Gastroesophageal sphincter (tissue), 4 donors: ENCODE measurements at regions not wholly inside any gene's neighbourhood (a gene's known extent, or its start where the extent isn't known, plus 50 kb on each side); places are given as distances from the start of the nearest gene placed in this dataset.
A peak's percentile ranks its signal among the peaks of the same experiment; 100 is the strongest.
"Not testable (repeated sequence)": the region's sequence is repeated elsewhere in the genome, so short reads cannot be mapped to it uniquely, and the experiment has no call there.

Source experiments
- ATAC-seq: fragments of 150-250 bp; one replicate; pipeline ENCODE4 v1.9.1; 2016; ENCODE audit warnings: mild to moderate bottlenecking, moderate library complexity
- H3K27ac ChIP-seq, 4 donors: fragments of 200-600 bp; sonication (generic) in 3 of 4; 1 replicate in 3 of 4; 2 replicates in 1 of 4; pipeline ENCODE4 v1.5.1; 2016 to 2019
- H3K27me3 ChIP-seq: fragments of 200-600 bp; sonication (generic); one replicate; pipeline ENCODE4 v1.5.1; 2019
- H3K36me3 ChIP-seq, 2 donors: fragments of 200-600 bp; sonication (generic); one replicate each; pipeline ENCODE4 v1.5.1; 2019; ENCODE audit warnings: control low read depth in 1 of 2
- H3K4me1 ChIP-seq, 3 donors: fragments of 200-600 bp; sonication (generic); 1 replicate in 2 of 3; 2 replicates in 1 of 3; pipeline ENCODE4 v1.5.1; 2016 to 2019; ENCODE audit warnings: control low read depth in 2 of 3
- H3K4me3 ChIP-seq, 2 donors: fragments of 200-600 bp; sonication (generic); one replicate each; pipeline ENCODE4 v1.5.1; 2019; ENCODE audit warnings: mild to moderate bottlenecking in 1 of 2, moderate library complexity in 1 of 2
- H3K9me3 ChIP-seq, 3 donors: fragments of 200-600 bp; sonication (generic); one replicate each; pipeline ENCODE4 v1.5.1; 2017 to 2019; ENCODE audit warnings: control low read depth in 2 of 3
- CTCF ChIP-seq, 4 experiments: fragments of 200-600 bp in 2 of 4; fragments of 450-650 bp in 2 of 4; sonication (generic) in 1 of 4; IDR thresholded peaks; one replicate each; pipeline ENCODE4 v1.5.1; 2017 to 2019; ENCODE audit warnings: antibody characterized with exemption in 4 of 4, mild to moderate bottlenecking in 2 of 4, moderate library complexity in 2 of 4
- EP300 ChIP-seq: sonication (generic); formaldehyde crosslinking; IDR thresholded peaks from one replicate; pipeline ENCODE4 v1.6.1; 2017; ENCODE audit warnings: antibody characterized with exemption, mild to moderate bottlenecking
- POLR2A ChIP-seq, 2 donors: fragments of 450-650 bp; IDR thresholded peaks; one replicate each; pipeline ENCODE4 v1.6.1; 2017; ENCODE audit warnings: antibody characterized with exemption in 2 of 2, mild to moderate bottlenecking in 2 of 2, moderate library complexity in 1 of 2
- POLR2AphosphoS5 ChIP-seq: sonication (generic); formaldehyde crosslinking; IDR thresholded peaks from one replicate; pipeline ENCODE4 v1.6.1; 2017; ENCODE audit warnings: antibody characterized with exemption
- WGBS, 2 donors: methylation state at CpG; one replicate each; pipeline ENCODE4 v1.1.5; 2018; ENCODE audit warnings: low coverage in 1 of 2; 5-methylcytosine and 5-hydroxymethylcytosine counted together

- H3K4me1 ChIP-seq, H3K27me3 ChIP-seq, H3K27ac ChIP-seq, H3K36me3 ChIP-seq, H3K4me3 ChIP-seq: not testable (repeated sequence)
- WGBS, 2 donors = 69 to 76% methylated on average over 4 of the region's 4 CpGs
- ATAC-seq = peak; percentile 52
- H3K9me3 ChIP-seq = peaks cover 0 to 53% (median 0%) of the 10 kb centered on the region in 3 donors
Measured at GRCh38 chr17:26936645-26937044, 357.3 kb upstream of the WSB1 start.

- ATAC-seq = peak; percentile 73
- not testable (repeated sequence) for H3K4me1 ChIP-seq, H3K27me3 ChIP-seq, H3K36me3 ChIP-seq, H3K27ac ChIP-seq, H3K4me3 ChIP-seq
- peaks cover 0 to 53% (median 0%) of the 10 kb centered on the region in 3 donors for H3K9me3 ChIP-seq
- 0 to 27% methylated on average over 1 of the region's 1 CpG for WGBS, 2 donors
Measured at GRCh38 chr17:26937750-26938322, 356.1 kb upstream of the WSB1 start.

- H3K27ac ChIP-seq, H3K4me1 ChIP-seq, ATAC-seq, H3K4me3 ChIP-seq, H3K36me3 ChIP-seq, H3K27me3 ChIP-seq: not testable (repeated sequence)
- H3K9me3 ChIP-seq = peaks cover 0 to 53% (median 0%) of the 10 kb centered on the region in 3 donors
- WGBS, 2 donors = 69 to 74% methylated on average over 6 to 8 of the region's 8 CpGs
Measured at GRCh38 chr17:26939755-26940154, 354.2 kb upstream of the WSB1 start.

DNA sequence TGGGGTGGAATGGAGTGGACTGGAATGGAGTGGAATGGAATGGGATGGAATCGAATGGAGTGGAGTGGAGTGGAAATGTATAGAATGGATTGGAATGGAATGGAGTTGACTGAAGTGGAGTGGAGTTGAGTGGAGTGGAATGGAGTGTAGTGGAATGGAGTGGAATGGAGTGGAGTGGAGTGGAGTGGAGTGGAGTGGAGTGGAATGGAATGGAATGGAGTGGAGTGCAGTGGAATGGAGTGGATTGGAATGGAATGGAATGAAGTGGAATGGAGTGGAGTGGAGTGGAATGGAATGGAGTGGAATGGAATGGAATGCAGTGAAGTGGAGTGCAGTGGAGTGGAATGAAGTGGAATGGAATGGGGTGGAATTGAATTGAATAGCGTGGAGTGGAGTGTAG, 353.3 kb upstream of the WSB1 start:
- H3K27me3 ChIP-seq, H3K36me3 ChIP-seq, H3K4me1 ChIP-seq, H3K4me3 ChIP-seq, H3K27ac ChIP-seq: not testable (repeated sequence)
- 30 to 34% methylated on average over 2 of the region's 2 CpGs for WGBS, 2 donors
- H3K9me3 ChIP-seq = peaks cover 0 to 53% (median 0%) of the 10 kb centered on the region in 3 donors
- ATAC-seq = peak; percentile 60

DNA sequence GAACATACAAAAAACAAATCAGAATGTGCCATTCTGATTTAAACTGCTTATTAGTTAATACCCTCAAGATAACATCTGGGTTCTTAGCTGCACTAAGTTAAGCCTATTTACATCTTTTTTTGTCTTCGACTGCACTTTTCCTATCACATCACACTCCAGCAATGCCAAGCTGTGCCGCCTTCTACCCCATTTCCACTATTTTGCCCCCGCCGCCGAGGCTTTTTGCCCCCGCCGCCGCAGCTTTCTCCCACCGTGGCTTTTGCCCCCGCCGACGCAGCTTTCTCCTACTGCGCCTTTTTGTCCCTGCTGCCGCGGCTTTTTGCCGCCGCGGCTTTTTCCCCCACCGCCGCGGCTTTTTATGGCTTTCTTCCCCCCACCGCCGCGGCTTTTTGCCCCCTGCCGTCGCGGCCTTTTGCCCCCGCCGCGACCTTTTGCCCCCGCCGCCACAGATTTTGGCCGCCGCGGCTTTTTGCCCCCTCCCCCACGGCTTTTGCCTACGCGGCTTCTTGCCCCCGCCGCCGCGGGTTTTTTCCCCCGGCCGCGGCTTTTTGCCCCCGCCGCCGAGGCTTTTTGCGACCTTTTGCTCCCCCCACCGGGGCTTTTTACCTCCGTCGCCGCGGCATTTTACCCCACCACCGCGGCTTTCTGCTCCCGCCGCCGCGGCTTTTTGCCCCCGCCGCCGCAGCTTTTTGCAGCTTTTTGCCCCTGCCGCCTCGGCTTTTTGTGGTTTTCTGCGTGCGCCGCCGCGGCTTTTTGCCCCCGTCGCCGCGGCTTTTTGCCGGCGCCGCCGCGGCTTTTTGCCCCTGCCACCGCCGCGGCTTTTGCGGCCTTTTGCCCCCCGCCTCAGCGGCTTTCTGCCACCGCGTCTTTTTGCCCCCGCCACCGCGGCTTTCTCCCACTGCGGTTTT, 331.4 kb upstream of the WSB1 start:
- Histone ChIP-seq H3K4me3 (no peak overlapping the region), H3K9me3 (peaks cover 0 to 21% (median 0%) of the 10 kb centered on the region in 3 donors), H3K27ac (no peak overlapping the region), H3K27me3 (peaks cover 27% of the 10 kb centered on the region), H3K36me3 (no peaks in the 10 kb centered on the region), H3K4me1 (no peaks in the 10 kb centered on the region)
- TF ChIP-seq POLR2AphosphoS5 = no peak
- no peak for TF ChIP-seq EP300
- ATAC-seq = no peak
- WGBS, 2 donors = 28 to 53% methylated on average over 21 to 56 of the region's 91 CpGs

DNA sequence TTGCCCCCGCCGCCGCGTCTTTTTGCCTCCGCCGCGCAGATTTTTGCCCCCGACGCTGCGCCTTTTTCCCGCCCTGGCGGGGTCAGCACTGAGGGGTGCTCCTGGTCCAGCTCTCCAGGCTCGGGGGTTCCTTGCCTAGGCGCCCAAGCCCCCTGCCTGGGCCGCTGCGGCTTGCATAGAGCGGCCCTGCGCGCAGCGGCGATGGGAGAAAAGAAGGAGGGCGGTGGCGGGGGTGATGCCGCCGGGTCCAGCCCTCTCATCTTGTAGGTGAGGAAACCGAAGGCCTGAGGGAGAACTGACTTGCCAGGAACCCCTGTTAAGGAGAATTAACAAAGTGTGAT, 330.8 kb upstream of the WSB1 start:
- no peak for ATAC-seq
- Histone ChIP-seq H3K27ac (no peak overlapping the region), H3K9me3 (peaks cover 0 to 21% (median 0%) of the 10 kb centered on the region in 3 donors), H3K36me3 (no peaks in the 10 kb centered on the region), H3K4me1 (no peaks in the 10 kb centered on the region), H3K4me3 (no peak overlapping the region), H3K27me3 (peaks cover 27% of the 10 kb centered on the region)
- TF ChIP-seq POLR2AphosphoS5 (no peak), CTCF (IDR thresholded peaks at IDR 0.05) (no peak), EP300 (no peak), POLR2A (IDR thresholded peaks at IDR 0.05) (no peak)
- WGBS, 2 donors = 31 to 37% methylated on average over 5 to 12 of the region's 26 CpGs

DNA sequence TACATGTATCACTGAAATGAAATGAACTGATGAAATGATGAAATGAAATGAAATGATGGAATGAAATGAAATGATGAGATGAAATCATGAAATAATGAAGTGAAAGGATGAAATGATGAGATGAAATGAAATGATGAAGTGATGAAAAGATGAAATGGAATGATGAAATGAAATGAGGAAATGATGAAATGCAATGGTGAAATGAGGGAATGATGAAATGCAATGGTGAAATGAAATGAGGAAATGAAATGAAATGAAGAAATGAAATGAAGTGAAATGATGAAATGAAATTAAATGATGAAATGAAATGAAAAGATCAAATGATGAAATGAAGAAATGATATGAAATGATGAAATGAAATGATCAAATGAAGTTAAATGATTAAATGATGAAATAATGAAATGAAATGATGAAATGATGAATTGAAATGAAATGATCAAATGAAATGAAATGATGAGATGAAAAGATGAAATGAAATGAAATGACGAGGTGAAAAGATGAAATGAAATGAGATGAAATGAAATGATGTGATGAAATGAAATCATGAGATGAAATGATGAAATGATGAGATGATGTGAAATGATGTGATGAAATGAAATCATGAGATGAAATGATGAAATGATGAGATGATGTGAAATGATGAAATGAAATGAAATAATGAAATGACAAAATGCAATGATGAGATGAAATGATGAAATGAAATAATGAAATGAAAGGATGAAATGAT, 327.9 kb upstream of the WSB1 start:
- not testable (repeated sequence) for H3K4me3 ChIP-seq, H3K27ac ChIP-seq, H3K4me1 ChIP-seq, H3K36me3 ChIP-seq, ATAC-seq
- peaks cover 0 to 21% (median 0%) of the 10 kb centered on the region in 3 donors for H3K9me3 ChIP-seq
- peaks cover 27% of the 10 kb centered on the region for H3K27me3 ChIP-seq
- whole genome bisulfite sequencing, 2 donors = 67 to 79% methylated on average over 1 of the region's 1 CpG

- WGBS, 2 donors = 41 to 58% methylated on average over 2 of the region's 2 CpGs
- H3K4me3 ChIP-seq, ATAC-seq, H3K36me3 ChIP-seq, H3K4me1 ChIP-seq, H3K27ac ChIP-seq: not testable (repeated sequence)
- Histone ChIP-seq H3K27me3 (peaks cover 27% of the 10 kb centered on the region), H3K9me3 (peaks cover 0 to 21% (median 0%) of the 10 kb centered on the region in 3 donors)
Measured at GRCh38 chr17:26966625-26967179, 327.2 kb upstream of the WSB1 start.

DNA sequence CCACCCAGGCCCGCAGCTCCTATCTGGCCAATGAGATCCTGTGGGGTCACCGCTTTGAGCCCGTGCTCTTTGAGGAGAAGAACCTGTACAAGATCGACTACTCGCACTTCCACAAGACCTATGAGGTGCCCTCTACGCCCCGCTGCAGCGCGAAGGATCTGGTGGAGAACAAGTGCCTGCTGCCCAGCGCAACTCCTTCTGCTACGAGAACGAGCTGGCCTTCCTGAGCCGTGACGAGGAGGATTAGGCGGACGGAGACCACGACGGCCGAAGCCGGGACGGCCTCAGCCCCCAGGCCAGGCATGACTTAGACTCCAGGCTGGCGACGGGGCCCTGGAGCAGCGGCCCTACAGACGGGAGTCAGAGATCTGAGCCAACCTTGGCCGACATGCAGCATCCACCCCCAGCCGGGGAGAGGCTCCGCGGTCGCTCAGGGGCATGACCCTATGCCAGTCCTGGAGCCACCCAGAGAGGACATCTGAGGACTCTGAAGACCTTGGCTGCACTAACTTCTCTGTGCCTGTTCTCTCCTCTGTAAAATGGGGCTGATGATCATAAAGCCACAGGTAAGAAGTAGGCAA, 312.0 kb upstream of the WSB1 start:
- ATAC-seq, H3K9me3 ChIP-seq, H3K4me1 ChIP-seq, H3K4me3 ChIP-seq, H3K36me3 ChIP-seq, H3K27me3 ChIP-seq, H3K27ac ChIP-seq: not testable (repeated sequence)
- 81% methylated on average over 7 of the region's 30 CpGs; no CpG with 5 or more reads in 1 of the 2 donors for WGBS, 2 donors

DNA sequence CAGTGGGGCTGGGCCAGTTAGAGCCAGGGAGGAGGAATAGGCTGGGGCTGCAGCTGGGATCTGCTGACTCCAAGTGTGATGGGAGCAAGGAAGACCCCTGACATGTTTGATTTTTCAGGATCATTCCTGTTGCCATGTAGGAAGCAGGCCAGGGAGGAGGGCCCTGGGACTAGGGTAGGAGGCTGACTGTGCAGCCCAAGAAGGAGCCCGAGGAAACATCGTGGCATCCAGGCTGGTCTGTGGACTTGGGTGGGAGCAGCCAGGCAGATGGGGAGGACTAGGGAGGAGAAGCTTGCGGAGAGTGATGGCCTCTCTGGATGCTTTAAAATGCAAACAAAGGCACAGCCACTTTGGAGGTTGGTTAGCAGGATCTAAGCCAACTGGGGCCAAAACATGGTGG, 311.4 kb upstream of the WSB1 start:
- H3K36me3 ChIP-seq, H3K4me3 ChIP-seq, ATAC-seq, H3K9me3 ChIP-seq, H3K27me3 ChIP-seq, H3K4me1 ChIP-seq, H3K27ac ChIP-seq: not testable (repeated sequence)
- WGBS, 2 donors = 83 to 100% methylated on average over 2 to 3 of the region's 3 CpGs

GRCh38 chr17:26987851-26988250, 306.1 kb upstream of the WSB1 start:
- not testable (repeated sequence) for H3K27me3 ChIP-seq, H3K27ac ChIP-seq, H3K36me3 ChIP-seq, ATAC-seq, H3K4me3 ChIP-seq, H3K4me1 ChIP-seq, H3K9me3 ChIP-seq
- WGBS, 2 donors = 60 to 80% methylated on average over 3 of the region's 3 CpGs
